ENCODE measurements at regions not wholly inside any gene's neighbourhood (a gene's known extent, or its start where the extent isn't known, plus 50 kb on each side); places are given as distances from the start of the nearest gene placed in this dataset.

DNA sequence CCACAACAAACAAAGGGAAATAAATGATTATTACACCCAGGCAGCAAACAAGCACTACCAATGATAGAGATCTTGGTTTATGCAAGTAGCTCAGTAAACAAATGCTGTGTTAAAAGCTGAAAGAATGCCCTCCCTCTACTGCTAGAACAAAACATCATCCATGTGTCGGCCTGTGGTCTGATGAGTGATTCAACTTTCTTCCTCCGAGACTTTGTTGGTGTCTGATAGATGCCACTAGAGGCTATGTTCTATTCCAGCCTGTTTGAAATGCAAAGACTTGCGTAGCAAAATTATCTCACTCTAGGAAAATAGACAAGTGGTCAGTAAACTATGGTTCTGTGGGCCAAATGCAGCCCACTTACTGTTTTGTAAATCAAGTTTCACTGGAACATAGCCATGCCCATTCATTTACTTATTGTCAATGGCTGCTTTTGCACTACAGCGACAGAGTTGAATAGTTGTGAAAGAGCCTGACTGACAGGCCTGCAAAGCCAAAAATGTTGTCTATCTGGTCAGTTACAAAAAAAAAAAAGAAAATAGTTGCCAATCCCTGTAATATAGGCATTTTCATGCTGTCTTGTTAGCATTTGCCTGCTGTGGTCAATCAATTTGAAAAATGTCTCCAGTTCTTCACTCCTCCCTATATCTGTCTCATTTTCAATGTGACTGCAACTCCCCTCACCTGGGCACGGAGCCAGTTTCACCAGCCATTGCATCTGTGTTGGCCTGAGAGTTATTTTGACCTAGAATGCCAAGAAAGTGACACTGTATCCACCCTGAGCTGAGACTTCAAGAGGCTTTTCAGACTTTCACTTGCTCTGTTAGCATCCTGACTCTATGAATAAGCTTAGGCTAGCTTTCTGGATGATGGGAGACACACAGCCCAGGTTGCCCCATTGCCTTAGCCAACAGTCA is 544.6 kb upstream of the BTBD3 start:
- in situ Hi-C loops (cut with MboI; ENCODE audit: low sequenced_read_pairs): no loop called here

DNA sequence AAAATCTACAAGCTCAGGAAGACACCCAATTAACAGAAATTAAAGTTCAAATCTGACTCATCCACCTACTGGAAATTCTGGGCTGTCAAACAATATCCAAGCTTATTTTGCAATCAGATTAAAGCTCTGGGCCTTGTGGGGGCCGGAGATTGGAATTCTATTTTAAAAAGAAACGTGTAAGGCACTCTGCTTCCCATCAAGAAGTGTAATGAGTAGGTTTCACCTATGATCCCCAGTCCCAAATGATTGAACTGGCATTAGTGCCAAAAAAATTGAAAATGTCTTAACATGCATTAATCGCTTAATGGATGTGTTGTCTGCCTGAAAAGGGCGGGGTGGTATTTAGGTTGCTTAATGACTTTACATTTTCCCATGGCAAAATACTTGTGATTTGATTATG is 542.4 kb upstream of the BTBD3 start:
- in situ Hi-C loops (cut with MboI; ENCODE audit: low sequenced_read_pairs): no loop called here

DNA sequence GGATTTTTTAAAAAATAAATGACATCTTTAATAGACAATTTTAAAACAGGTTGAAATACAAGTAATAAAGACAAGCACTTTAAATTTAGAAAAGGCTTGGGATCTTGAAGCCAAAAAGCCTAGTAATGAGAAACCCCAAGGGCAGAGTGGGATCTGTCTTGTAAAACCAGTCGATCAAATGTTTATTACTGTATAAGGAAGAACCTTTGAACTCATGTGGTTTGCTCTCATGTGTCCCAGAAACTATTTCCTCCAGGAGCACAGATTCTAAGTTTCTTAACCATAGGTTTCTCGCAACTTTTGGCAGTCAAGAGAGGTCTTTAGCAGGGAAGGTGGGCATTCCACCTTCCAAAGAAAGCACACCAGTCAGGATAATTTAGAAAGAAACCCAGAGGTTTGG is 541.7 kb upstream of the BTBD3 start:
- in situ Hi-C loops (cut with MboI; ENCODE audit: low sequenced_read_pairs): no loop called here

DNA sequence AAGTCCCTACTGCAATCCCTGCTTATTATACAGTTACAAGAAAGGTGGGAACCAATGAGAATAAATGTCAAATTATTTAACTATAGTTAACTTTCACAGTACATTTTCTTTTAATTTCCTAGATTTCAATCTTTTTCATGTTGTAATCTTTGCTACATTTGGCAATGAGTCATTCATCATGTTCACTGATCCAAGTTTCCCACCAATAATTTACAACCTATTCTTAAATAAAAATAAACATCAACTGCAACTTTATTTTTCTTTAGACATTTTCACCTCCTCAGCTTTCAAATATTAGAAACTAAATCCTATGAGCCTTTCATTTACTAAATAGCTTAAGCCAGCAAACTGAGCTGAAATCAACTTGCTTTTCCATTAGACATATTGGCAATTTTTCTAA is 541.3 kb upstream of the BTBD3 start:
- in situ Hi-C loops (cut with MboI; ENCODE audit: low sequenced_read_pairs): no loop called here

DNA sequence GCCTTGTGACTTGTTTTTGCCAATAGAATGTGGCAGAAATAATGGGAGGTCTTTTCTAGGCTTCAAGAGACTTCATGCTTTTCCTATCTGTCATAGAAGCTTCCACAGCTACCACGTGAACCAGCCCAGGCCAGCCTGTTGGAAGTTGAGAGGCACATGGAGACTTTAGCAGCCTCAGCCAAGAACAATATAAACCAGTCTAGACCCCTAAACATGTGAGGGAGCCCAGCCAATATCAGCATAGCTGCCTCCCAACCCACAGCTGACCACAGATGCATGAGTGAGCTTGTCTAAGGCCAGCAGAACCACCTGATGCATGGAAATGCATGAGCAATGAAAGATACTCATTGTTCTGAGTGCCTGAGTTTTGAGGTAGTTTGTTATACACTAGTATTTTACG is 540.7 kb upstream of the BTBD3 start:
- in situ Hi-C loops (cut with MboI; ENCODE audit: low sequenced_read_pairs): no loop called here

- in situ Hi-C loops (cut with MboI; ENCODE audit: low sequenced_read_pairs): no loop called here
Measured at GRCh38 chr20:11377761-11378160, 539.9 kb upstream of the BTBD3 start.

GRCh38 chr20:11378252-11378651 is 539.4 kb upstream of the BTBD3 start:
- in situ Hi-C loops (cut with MboI; ENCODE audit: low sequenced_read_pairs): no loop called here

- in situ Hi-C loops (cut with MboI; ENCODE audit: low sequenced_read_pairs): no loop called here
Measured at GRCh38 chr20:11379257-11380011, 538.3 kb upstream of the BTBD3 start.

- in situ Hi-C loops (cut with MboI; ENCODE audit: low sequenced_read_pairs): no loop called here
Measured at GRCh38 chr20:11380283-11380682, 537.4 kb upstream of the BTBD3 start.

DNA sequence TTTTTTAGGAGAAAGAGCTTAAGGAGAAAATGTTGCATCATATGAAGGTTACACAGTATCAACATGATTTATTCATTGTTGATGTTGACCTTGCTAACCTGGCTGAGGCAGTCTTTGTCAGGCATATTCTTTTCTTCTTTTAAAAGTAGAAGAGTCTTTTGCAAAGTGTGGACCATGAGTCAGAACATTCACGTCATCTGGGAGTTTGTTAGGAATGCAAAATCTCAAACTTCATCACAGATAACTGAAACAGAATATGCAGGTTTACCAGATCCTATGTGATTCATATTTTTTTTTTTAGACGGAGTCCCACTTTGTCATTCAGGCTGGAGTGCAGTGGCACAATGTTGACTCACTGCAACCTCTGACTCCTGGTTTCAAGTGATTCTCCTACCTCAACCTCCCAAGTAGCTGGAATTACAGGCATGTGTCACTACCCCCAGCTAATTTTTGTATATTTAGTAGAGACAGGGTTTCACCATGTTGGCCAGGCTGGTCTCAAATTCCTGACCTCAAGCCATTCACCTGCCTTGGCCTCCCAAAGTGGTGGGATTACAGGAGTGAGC is 530.4 kb upstream of the BTBD3 start:
- in situ Hi-C loops (cut with MboI; ENCODE audit: low sequenced_read_pairs): no loop called here

DNA sequence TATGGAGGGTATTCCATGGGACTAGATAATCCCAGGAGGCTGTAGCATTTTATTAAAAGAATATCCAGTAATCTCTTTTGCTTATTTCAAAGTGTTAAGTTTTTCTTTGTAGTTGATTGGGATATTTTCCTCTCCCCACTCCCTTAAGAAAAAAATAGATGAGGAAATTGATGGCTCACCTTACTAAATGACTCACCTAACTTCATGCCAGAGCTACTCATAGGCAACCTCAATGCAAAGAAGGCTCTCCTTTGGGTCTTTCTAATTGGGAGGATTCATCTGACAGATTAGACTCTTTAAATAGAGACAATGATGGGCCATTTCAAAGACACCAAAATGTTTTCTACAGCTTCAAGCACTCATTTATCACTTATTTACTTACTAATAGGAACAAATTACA is 528.5 kb upstream of the BTBD3 start:
- in situ Hi-C loops (cut with MboI; ENCODE audit: low sequenced_read_pairs): no loop called here

GRCh38 chr20:11391591-11391990 is 526.1 kb upstream of the BTBD3 start:
- in situ Hi-C loops (cut with MboI; ENCODE audit: low sequenced_read_pairs): no loop called here

DNA sequence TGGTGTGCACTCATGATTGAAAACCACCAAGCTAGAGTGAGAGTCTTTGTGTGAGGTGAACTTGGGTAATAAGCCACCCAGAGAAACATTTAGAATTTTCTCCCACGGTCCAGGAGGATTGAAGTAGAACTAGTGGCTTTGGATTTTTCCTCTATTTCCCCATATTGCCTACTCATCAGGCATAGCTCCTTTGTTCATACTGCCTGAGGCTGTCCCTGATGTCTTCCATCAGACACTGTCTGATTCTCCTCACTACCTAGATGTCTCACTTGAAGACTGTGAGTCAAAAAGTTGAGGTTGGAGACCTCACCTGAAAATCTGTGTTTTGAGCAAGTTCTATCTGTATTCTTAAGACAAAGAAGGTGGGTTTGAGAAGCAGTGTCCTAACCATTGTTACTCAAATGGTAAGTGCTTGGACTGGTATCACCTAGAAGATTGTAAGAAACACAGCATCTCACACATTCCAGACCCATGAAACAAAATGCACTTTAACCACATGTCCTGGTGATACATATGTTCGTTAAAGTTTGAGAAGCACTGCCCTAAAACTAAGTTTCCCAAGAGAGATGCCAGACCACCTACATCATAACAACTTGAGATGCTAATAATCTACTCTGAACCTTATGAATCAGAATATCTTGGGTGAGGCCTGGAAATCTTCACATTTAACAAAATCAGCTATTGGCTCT is 523.4 kb upstream of the BTBD3 start:
- in situ Hi-C loops (cut with MboI; ENCODE audit: low sequenced_read_pairs): no loop called here

DNA sequence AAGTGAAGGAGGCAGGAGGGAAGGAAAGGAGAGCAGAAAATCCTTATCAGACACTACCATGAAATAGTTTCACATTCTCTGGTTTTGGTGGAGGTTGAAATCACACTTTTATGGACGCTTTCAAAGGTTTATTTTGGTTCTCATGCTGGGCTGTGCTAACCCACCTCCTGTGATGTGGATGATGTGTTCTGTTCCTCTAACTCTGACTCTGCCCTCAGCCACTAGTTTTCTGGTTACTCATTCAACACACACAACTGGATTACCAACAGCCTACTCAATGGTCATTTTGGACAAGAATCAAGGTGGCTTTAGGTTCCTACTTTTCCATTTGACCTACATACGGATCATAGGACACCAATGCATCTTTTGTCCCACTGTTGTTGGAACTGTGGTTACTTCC is 522.1 kb upstream of the BTBD3 start:
- in situ Hi-C loops (cut with MboI; ENCODE audit: low sequenced_read_pairs): no loop called here

GRCh38 chr20:11401988-11402387 is 515.7 kb upstream of the BTBD3 start:
- in situ Hi-C loops (cut with MboI; ENCODE audit: low sequenced_read_pairs): no loop called here

DNA sequence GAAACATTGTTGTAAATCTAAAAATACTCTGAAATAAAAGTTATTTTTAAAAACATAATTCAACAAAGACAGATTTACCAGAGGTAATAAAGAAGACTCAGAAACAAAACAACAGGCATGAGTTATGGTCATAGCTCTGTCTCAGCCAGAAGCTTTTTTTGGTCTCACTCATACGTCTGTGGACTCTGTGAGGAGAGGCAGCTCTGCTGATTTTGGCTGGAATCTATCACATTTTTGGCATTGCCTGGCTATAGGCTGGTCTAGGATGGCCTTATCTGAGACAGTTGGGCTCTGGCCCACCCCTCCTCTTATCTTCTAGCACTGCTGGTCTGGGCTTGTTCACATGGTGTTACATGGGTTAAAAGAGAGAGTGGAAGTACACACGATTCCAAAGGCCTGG is 514.0 kb upstream of the BTBD3 start:
- in situ Hi-C loops (cut with MboI; ENCODE audit: low sequenced_read_pairs): no loop called here

DNA sequence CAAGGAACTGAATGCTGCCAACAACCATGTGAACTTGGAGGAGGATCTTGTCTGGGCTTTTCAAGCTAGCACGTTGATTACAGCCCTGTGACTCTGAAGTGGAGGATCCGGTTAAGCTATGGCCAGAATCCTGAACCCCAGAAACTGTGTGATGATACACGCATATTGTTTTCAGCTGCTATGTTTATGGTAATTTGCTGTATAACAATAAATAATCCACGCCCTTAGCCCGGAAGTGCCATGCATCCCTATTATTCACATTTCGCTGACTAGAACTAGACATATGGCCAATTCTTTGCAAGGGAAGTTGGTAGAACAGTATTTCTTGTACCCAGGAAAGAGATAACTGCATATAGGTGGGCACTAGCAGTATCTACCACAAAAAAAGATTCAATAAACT is 510.8 kb upstream of the BTBD3 start:
- in situ Hi-C loops (cut with MboI; ENCODE audit: low sequenced_read_pairs): no loop called here

DNA sequence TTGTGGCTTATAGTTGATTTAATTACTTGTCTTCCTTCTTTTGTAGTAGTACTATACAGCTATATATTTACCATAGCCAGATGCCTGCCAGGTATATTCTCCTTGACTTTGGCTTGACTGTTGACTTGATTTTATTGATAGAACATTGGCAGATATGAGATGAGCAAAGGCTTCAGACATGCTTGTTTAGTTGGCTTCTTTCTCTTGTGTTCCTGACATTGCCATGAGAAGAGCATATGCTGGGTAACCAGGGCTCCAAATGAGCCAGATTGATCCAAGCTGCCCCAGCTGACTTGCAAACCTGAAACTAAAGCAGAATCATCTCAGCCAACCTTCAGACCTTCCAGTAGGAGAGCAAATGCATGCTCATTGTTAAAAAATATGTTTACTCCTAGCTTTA is 508.1 kb upstream of the BTBD3 start:
- in situ Hi-C loops (cut with MboI; ENCODE audit: low sequenced_read_pairs): no loop called here

- in situ Hi-C loops (cut with MboI; ENCODE audit: low sequenced_read_pairs): no loop called here
Measured at GRCh38 chr20:11411765-11412164, 505.9 kb upstream of the BTBD3 start.

- in situ Hi-C loops (cut with MboI; ENCODE audit: low sequenced_read_pairs): no loop called here
Measured at GRCh38 chr20:11426948-11427347, 490.7 kb upstream of the BTBD3 start.

DNA sequence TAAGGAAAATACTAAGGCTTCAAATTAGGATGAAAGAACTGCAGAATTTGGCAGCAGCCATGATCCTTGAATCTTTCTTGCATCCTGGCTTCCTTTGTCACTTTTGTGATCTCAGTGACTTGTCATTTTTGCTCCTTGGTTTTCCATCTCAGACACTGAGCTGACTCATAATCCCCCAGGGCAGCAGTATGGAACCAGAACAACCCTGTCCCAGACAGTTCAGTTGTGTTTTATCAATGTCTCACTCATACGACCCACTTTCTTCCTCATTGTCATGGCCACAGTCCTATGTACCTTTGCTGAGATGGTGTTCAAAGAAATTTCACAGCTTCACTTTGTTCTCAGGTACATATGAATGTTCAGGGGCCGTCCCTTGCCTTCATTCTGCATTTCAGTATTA is 488.5 kb upstream of the BTBD3 start:
- in situ Hi-C loops (cut with MboI; ENCODE audit: low sequenced_read_pairs): no loop called here
